H9 (cell line): ENCODE measurements at regions not wholly inside any gene's neighbourhood (a gene's known extent, or its start where the extent isn't known, plus 50 kb on each side); places are given as distances from the start of the nearest gene placed in this dataset.

Source experiments
- DNase-seq: peaks from one replicate; pipeline ENCODE4 v3.0.0-alpha.2; 2017
- H2AFZ ChIP-seq: one replicate; pipeline ENCODE4 v1.6.1; 2013; ENCODE audit warnings: mild to moderate bottlenecking, low read length, control low read depth, moderate library complexity
- H2AK5ac ChIP-seq: 2 replicates; pipeline ENCODE4 v1.6.1; 2013; ENCODE audit warnings: low read length, control low read depth, mixed read lengths; ENCODE audit not compliant: insufficient read length
- H2BK120ac ChIP-seq: one replicate; pipeline ENCODE4 v1.6.1; 2013; ENCODE audit warnings: low read depth, mild to moderate bottlenecking, low read length, control low read depth, inconsistent platforms; ENCODE audit not compliant: poor library complexity, severe bottlenecking
- H2BK12ac ChIP-seq: 2 replicates; pipeline ENCODE4 v1.6.1; 2013; ENCODE audit warnings: low read length, control low read depth, mixed read lengths, low read depth; ENCODE audit not compliant: insufficient read length
- H2BK15ac ChIP-seq: 2 replicates; pipeline ENCODE4 v1.6.1; 2013; ENCODE audit warnings: low read depth, low read length, control low read depth
- H2BK20ac ChIP-seq: one replicate; pipeline ENCODE4 v1.6.1; 2013; ENCODE audit warnings: low read depth, mild to moderate bottlenecking, low read length, control low read depth, inconsistent platforms; ENCODE audit not compliant: poor library complexity, severe bottlenecking
- H2BK5ac ChIP-seq: 2 replicates; pipeline ENCODE4 v1.6.1; 2013; ENCODE audit warnings: low read length, control low read depth, mixed read lengths; ENCODE audit not compliant: insufficient read length
- H3K14ac ChIP-seq: 2 replicates; pipeline ENCODE4 v1.6.1; 2013; ENCODE audit warnings: low read length, control low read depth; ENCODE audit not compliant: insufficient read depth
- H3K18ac ChIP-seq: 2 replicates; pipeline ENCODE4 v1.6.1; 2013; ENCODE audit warnings: low read depth, mild to moderate bottlenecking, mixed read lengths, low read length, control low read depth; ENCODE audit not compliant: insufficient read length
- H3K23ac ChIP-seq: 2 replicates; pipeline ENCODE4 v1.6.1; 2013; ENCODE audit warnings: low read length, control low read depth, mixed read lengths, low read depth; ENCODE audit not compliant: insufficient read length
- H3K23me2 ChIP-seq: 2 replicates; pipeline ENCODE4 v1.6.1; 2013; ENCODE audit warnings: low read depth, mild to moderate bottlenecking, mixed read lengths, low read length, control low read depth; ENCODE audit not compliant: insufficient read length, poor library complexity, severe bottlenecking
- H3K27ac ChIP-seq: 2 replicates; pipeline ENCODE4 v1.5.1; 2013; ENCODE audit warnings: low read length, control low read depth, mixed read lengths, low read depth; ENCODE audit not compliant: insufficient read length
- H3K27me3 ChIP-seq: 2 replicates; pipeline ENCODE4 v1.6.1; 2013; ENCODE audit warnings: low read length, control low read depth, inconsistent platforms; ENCODE audit not compliant: insufficient read depth
- H3K4ac ChIP-seq: 2 replicates; pipeline ENCODE4 v1.6.1; 2013; ENCODE audit warnings: low read depth, mild to moderate bottlenecking, control low read depth, inconsistent platforms, low read length, moderate library complexity
- H3K4me1 ChIP-seq: 2 replicates; pipeline ENCODE4 v1.6.1; 2013; ENCODE audit warnings: low read length, control low read depth, inconsistent platforms; ENCODE audit not compliant: insufficient read depth
- H3K4me2 ChIP-seq: 2 replicates; pipeline ENCODE4 v1.6.1; 2013; ENCODE audit warnings: low read length, control low read depth, mixed read lengths; ENCODE audit not compliant: insufficient read length, insufficient read depth
- H3K56ac ChIP-seq: 2 replicates; pipeline ENCODE4 v1.6.1; 2013; ENCODE audit warnings: low read depth, mild to moderate bottlenecking, mixed read lengths, low read length, control low read depth; ENCODE audit not compliant: insufficient read length
- H3K79me1 ChIP-seq: 2 replicates; pipeline ENCODE4 v1.6.1; 2013; ENCODE audit warnings: low read depth, mild to moderate bottlenecking, moderate library complexity, low read length, control low read depth, inconsistent platforms; ENCODE audit not compliant: insufficient read depth, poor library complexity, severe bottlenecking
- H3K79me2 ChIP-seq: 2 replicates; pipeline ENCODE4 v1.6.1; 2013; ENCODE audit warnings: low read length, control low read depth, inconsistent platforms; ENCODE audit not compliant: insufficient read depth
- H3K9ac ChIP-seq: 2 replicates; pipeline ENCODE4 v1.6.1; 2013; ENCODE audit warnings: low read length, control low read depth, mixed read lengths; ENCODE audit not compliant: insufficient read length; ENCODE audit errors: extremely low read depth
- H3K9me3 ChIP-seq: one replicate; pipeline ENCODE4 v1.6.1; 2013; ENCODE audit warnings: low read depth, low read length, inconsistent platforms; ENCODE audit not compliant: control insufficient read depth
- H3T11ph ChIP-seq: one replicate; pipeline ENCODE4 v1.6.1; 2013; ENCODE audit warnings: mild to moderate bottlenecking, low read length, control low read depth, inconsistent platforms
- H4K20me1 ChIP-seq: one replicate; pipeline ENCODE4 v1.6.1; 2013; ENCODE audit not compliant: control insufficient read depth, insufficient read length, insufficient read depth
- H4K5ac ChIP-seq: 2 replicates; pipeline ENCODE4 v1.6.1; 2013; ENCODE audit warnings: low read depth, mild to moderate bottlenecking, mixed read lengths, low read length, control low read depth; ENCODE audit not compliant: insufficient read length
- H4K8ac ChIP-seq: replicated peaks from 2 replicates; pipeline ENCODE4 v1.6.1; 2013; ENCODE audit warnings: low read length, control low read depth, mixed read lengths, low read depth; ENCODE audit not compliant: insufficient read length
- H4K91ac ChIP-seq: 2 replicates; pipeline ENCODE4 v1.6.1; 2013; ENCODE audit warnings: low read depth, mild to moderate bottlenecking, moderate library complexity, mixed read lengths, low read length, control low read depth; ENCODE audit not compliant: insufficient read length
- H3K27ac Mint-ChIP-seq, 3 experiments: 2 replicates in 2 of 3; 3 replicates in 1 of 3; pipeline ENCODE4 v1.8.0; 2020 to 2021; ENCODE audit warnings: mixed read lengths in 3 of 3, mild to moderate bottlenecking in 1 of 3, moderate library complexity in 1 of 3
- H3K27me3 Mint-ChIP-seq: 2 replicates; pipeline ENCODE4 v1.8.0; 2021; ENCODE audit warnings: low read depth, mild to moderate bottlenecking, moderate library complexity, mixed read lengths
- H3K36me3 Mint-ChIP-seq, 3 experiments: 2 replicates in 2 of 3; 3 replicates in 1 of 3; pipeline ENCODE4 v1.8.0; 2020 to 2021; ENCODE audit warnings: low read depth in 3 of 3, mixed read lengths in 3 of 3; ENCODE audit not compliant: insufficient read depth in 1 of 3
- H3K4me1 Mint-ChIP-seq, 2 experiments: 2 replicates each; pipeline ENCODE4 v1.8.0; 2020; ENCODE audit warnings: mixed read lengths in 2 of 2
- H3K4me3 Mint-ChIP-seq, 2 experiments: 2 replicates in 1 of 2; 3 replicates in 1 of 2; pipeline ENCODE4 v1.8.0; 2020 to 2021; ENCODE audit warnings: mild to moderate bottlenecking in 2 of 2, mixed read lengths in 2 of 2, moderate library complexity in 1 of 2
- H3K9me3 Mint-ChIP-seq, 2 experiments: 2 replicates in 1 of 2; 3 replicates in 1 of 2; pipeline ENCODE4 v1.8.0; 2020; ENCODE audit warnings: mild to moderate bottlenecking in 2 of 2, mixed read lengths in 2 of 2, moderate library complexity in 1 of 2
- WGBS: extraction: QIAGEN DNeasy Blood & Tissue Kit; methylation state at CpG from one replicate; pipeline ENCODE4 v1.1.7; 2013; ENCODE audit warnings: missing lambda C conversion rate, low lambda C conversion rate, mixed read lengths; ENCODE audit not compliant: insufficient read length; ENCODE audit errors: extremely low coverage; 5-methylcytosine and 5-hydroxymethylcytosine counted together
- TF ChIP-seq, protein P1 (sequence below): fragments of 200-600 bp; sonication (generic); conservative IDR thresholded peaks from 3 replicates; pipeline ENCODE4 v1.8.0; 2021; ENCODE audit warnings: antibody characterized with exemption, mild to moderate bottlenecking

DNA sequence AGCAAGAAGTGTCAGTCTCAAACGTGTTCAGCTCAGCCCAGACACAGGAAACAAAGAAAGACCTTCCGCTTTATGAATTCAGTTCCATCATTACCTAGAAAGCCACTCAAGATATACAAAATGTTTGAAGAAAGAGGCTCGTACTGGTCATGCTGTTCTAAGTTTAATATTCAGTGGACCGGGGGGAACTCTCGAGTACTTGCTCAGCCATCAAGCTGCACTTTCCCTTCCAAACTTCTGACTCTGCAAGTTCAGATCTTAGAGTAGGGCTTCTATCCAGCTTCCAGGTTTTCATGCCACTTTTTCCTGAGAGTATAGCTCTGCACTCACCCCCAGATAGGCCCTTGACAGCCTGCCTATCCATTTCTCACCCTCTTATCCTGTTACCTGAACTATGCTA, 62.8 kb upstream of the OSBPL8 start:
- no peaks in the 10 kb centered on the region for H3K9me3 ChIP-seq
- no peak overlapping the region for H3K56ac ChIP-seq
- no peak overlapping the region for H3K14ac ChIP-seq
- H4K8ac ChIP-seq = no peak overlapping the region
- no peaks in the 10 kb centered on the region for H4K20me1 ChIP-seq
- TF ChIP-seq, protein P1, sequence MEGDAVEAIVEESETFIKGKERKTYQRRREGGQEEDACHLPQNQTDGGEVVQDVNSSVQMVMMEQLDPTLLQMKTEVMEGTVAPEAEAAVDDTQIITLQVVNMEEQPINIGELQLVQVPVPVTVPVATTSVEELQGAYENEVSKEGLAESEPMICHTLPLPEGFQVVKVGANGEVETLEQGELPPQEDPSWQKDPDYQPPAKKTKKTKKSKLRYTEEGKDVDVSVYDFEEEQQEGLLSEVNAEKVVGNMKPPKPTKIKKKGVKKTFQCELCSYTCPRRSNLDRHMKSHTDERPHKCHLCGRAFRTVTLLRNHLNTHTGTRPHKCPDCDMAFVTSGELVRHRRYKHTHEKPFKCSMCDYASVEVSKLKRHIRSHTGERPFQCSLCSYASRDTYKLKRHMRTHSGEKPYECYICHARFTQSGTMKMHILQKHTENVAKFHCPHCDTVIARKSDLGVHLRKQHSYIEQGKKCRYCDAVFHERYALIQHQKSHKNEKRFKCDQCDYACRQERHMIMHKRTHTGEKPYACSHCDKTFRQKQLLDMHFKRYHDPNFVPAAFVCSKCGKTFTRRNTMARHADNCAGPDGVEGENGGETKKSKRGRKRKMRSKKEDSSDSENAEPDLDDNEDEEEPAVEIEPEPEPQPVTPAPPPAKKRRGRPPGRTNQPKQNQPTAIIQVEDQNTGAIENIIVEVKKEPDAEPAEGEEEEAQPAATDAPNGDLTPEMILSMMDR = no peak
- H2BK20ac ChIP-seq = no peak overlapping the region
- no peaks in the 10 kb centered on the region for H3K23me2 ChIP-seq
- H2BK12ac ChIP-seq = no peak overlapping the region
- no peak overlapping the region for H3K23ac ChIP-seq
- no peak overlapping the region for H3K4me3 Mint-ChIP-seq
- H3K9me3 Mint-ChIP-seq = no peaks in the 10 kb centered on the region
- H3K9ac ChIP-seq = no peak overlapping the region
- H4K5ac ChIP-seq = no peak overlapping the region
- H3K4ac ChIP-seq = no peak overlapping the region
- H3K79me1 ChIP-seq = no peaks in the 10 kb centered on the region
- no peak overlapping the region for H3T11ph ChIP-seq
- no peaks in the 10 kb centered on the region for H3K4me1 ChIP-seq
- H2BK5ac ChIP-seq = no peak overlapping the region
- H3K27ac Mint-ChIP-seq = no peak overlapping the region; a peak in 1 of 7 replicates
- no CpG with 5 or more reads among the region's 5 CpGs for whole genome bisulfite sequencing
- H3K79me2 ChIP-seq = no peaks in the 10 kb centered on the region
- DNase-seq = no peak
- H3K4me1 Mint-ChIP-seq = peaks cover 5% of the 10 kb centered on the region in 2 experiments
- no peak overlapping the region for H2AFZ ChIP-seq
- no peak overlapping the region for H2BK15ac ChIP-seq
- H3K18ac ChIP-seq = no peak overlapping the region
- H3K27me3 Mint-ChIP-seq = no peaks in the 10 kb centered on the region
- H3K27me3 ChIP-seq = no peaks in the 10 kb centered on the region
- H2BK120ac ChIP-seq = no peak overlapping the region
- no peak overlapping the region for H4K91ac ChIP-seq
- H3K36me3 Mint-ChIP-seq = no peaks in the 10 kb centered on the region
- H2AK5ac ChIP-seq = no peak overlapping the region
- H3K4me2 ChIP-seq = no peak overlapping the region
- H3K27ac ChIP-seq = no peak overlapping the region
